ENCODE measurements at regions not wholly inside any gene's neighbourhood (a gene's known extent, or its start where the extent isn't known, plus 50 kb on each side); places are given as distances from the start of the nearest gene placed in this dataset.

- no peaks in the 10 kb centered on the region for H3K36me3 Mint-ChIP-seq (ENCODE audit: insufficient read depth in 2 of 2)
- H3K4me3 Mint-ChIP-seq = no peak overlapping the region
These were observed 318.6 kb downstream of the PLOD2 start for GRCh38 chr3:145842294-145842902.

GRCh38 chr3:145843561-145843960 is 317.4 kb downstream of the PLOD2 start:
- Mint-ChIP-seq H3K36me3 (ENCODE audit: insufficient read depth in 2 of 2) (no peaks in the 10 kb centered on the region), H3K4me3 (no peak overlapping the region), H3K9me3 (peaks cover 3 to 12% of the 10 kb centered on the region in 2 donors), H3K27ac (no peak overlapping the region), H3K4me1 (ENCODE audit: low read depth) (no peaks in the 10 kb centered on the region), H3K27me3 (ENCODE audit: low read depth) (no peaks in the 10 kb centered on the region)
- DNase-seq (no peak), ATAC-seq (replicated peaks in 1 of 2) (no peak)

More at GRCh38 chr3:145842294-145842902, 318.6 kb downstream of the PLOD2 start:
- no peak for ATAC-seq (replicated peaks in 1 of 2)
- peaks cover 3 to 12% of the 10 kb centered on the region in 2 donors for H3K9me3 Mint-ChIP-seq
- H3K27me3 Mint-ChIP-seq (ENCODE audit: low read depth) = no peaks in the 10 kb centered on the region
- no peak overlapping the region for H3K27ac Mint-ChIP-seq
- H3K4me1 Mint-ChIP-seq (ENCODE audit: low read depth) = no peaks in the 10 kb centered on the region
- DNase-seq = no peak

GRCh38 chr3:145849115-145849514 is 311.9 kb downstream of the PLOD2 start:
- Mint-ChIP-seq H3K36me3 (ENCODE audit: insufficient read depth in 2 of 2) (peaks cover 0 to 2% of the 10 kb centered on the region in 2 donors), H3K4me3 (no peak overlapping the region), H3K27me3 (ENCODE audit: low read depth) (no peaks in the 10 kb centered on the region), H3K4me1 (ENCODE audit: low read depth) (no peaks in the 10 kb centered on the region), H3K27ac (no peak overlapping the region), H3K9me3 (peaks cover 7% of the 10 kb centered on the region in 2 donors)
- DNase-seq = no peak
- ATAC-seq (replicated peaks in 1 of 2) = no peak

GRCh38 chr3:145854499-145854898 is 306.5 kb downstream of the PLOD2 start:
- Mint-ChIP-seq H3K4me3 (no peak overlapping the region), H3K36me3 (ENCODE audit: insufficient read depth in 2 of 2) (no peaks in the 10 kb centered on the region), H3K4me1 (ENCODE audit: low read depth) (no peaks in the 10 kb centered on the region), H3K9me3 (peaks cover 0 to 2% of the 10 kb centered on the region in 2 donors), H3K27ac (no peak overlapping the region), H3K27me3 (ENCODE audit: low read depth) (no peaks in the 10 kb centered on the region)
- ATAC-seq (replicated peaks in 1 of 2) = no peak
- no peak for DNase-seq

- no peak overlapping the region for H3K27ac Mint-ChIP-seq
These were observed 303.0 kb downstream of the PLOD2 start for GRCh38 chr3:145857956-145858355.

GRCh38 chr3:145864336-145864735 is 296.6 kb downstream of the PLOD2 start:
- Mint-ChIP-seq H3K4me1 (ENCODE audit: low read depth) (no peaks in the 10 kb centered on the region), H3K27ac (no peak overlapping the region), H3K9me3 (peaks cover 2 to 6% of the 10 kb centered on the region in 2 donors), H3K27me3 (ENCODE audit: low read depth) (no peaks in the 10 kb centered on the region), H3K4me3 (no peak overlapping the region), H3K36me3 (ENCODE audit: insufficient read depth in 2 of 2) (peaks cover 0 to 2% of the 10 kb centered on the region in 2 donors)
- ATAC-seq (replicated peaks in 1 of 2) (no peak), DNase-seq (no peak)

More at GRCh38 chr3:145857956-145858355, 303.0 kb downstream of the PLOD2 start:
- no peak for ATAC-seq (replicated peaks in 1 of 2)
- no peaks in the 10 kb centered on the region for H3K4me1 Mint-ChIP-seq (ENCODE audit: low read depth)
- no peaks in the 10 kb centered on the region for H3K27me3 Mint-ChIP-seq (ENCODE audit: low read depth)
- H3K9me3 Mint-ChIP-seq = peaks cover 2 to 4% of the 10 kb centered on the region in 2 donors
- no peak overlapping the region for H3K4me3 Mint-ChIP-seq
- H3K36me3 Mint-ChIP-seq (ENCODE audit: insufficient read depth in 2 of 2) = peaks cover 0 to 2% of the 10 kb centered on the region in 2 donors
- DNase-seq = no peak

- ATAC-seq (replicated peaks in 1 of 2) (no peak), DNase-seq (no peak)
- no peaks in the 10 kb centered on the region for H3K4me1 Mint-ChIP-seq (ENCODE audit: low read depth)
- peaks cover 0 to 3% of the 10 kb centered on the region in 2 donors for H3K9me3 Mint-ChIP-seq
- no peak overlapping the region for H3K27ac Mint-ChIP-seq
- no peaks in the 10 kb centered on the region for H3K36me3 Mint-ChIP-seq (ENCODE audit: insufficient read depth in 2 of 2)
- no peaks in the 10 kb centered on the region for H3K27me3 Mint-ChIP-seq (ENCODE audit: low read depth)
- H3K4me3 Mint-ChIP-seq = no peak overlapping the region
These were observed 295.5 kb downstream of the PLOD2 start for GRCh38 chr3:145865399-145866018.

GRCh38 chr3:145869958-145870357 is 291.0 kb downstream of the PLOD2 start:
- Mint-ChIP-seq H3K9me3 (peaks cover 0 to 6% of the 10 kb centered on the region in 2 donors), H3K27ac (no peak overlapping the region), H3K36me3 (ENCODE audit: insufficient read depth in 2 of 2) (no peaks in the 10 kb centered on the region), H3K4me3 (no peak overlapping the region), H3K27me3 (ENCODE audit: low read depth) (no peaks in the 10 kb centered on the region), H3K4me1 (ENCODE audit: low read depth) (no peaks in the 10 kb centered on the region)
- ATAC-seq (replicated peaks in 1 of 2) (no peak), DNase-seq (no peak)

GRCh38 chr3:145882436-145882835 is 278.5 kb downstream of the PLOD2 start:
- peaks cover 8 to 9% of the 10 kb centered on the region in 2 donors for H3K9me3 Mint-ChIP-seq
- H3K36me3 Mint-ChIP-seq (ENCODE audit: insufficient read depth in 2 of 2) = no peaks in the 10 kb centered on the region
- no peak overlapping the region for H3K4me3 Mint-ChIP-seq
- no peak overlapping the region for H3K27ac Mint-ChIP-seq
- ATAC-seq (replicated peaks in 1 of 2) = no peak
- H3K4me1 Mint-ChIP-seq (ENCODE audit: low read depth) = no peaks in the 10 kb centered on the region
- no peaks in the 10 kb centered on the region for H3K27me3 Mint-ChIP-seq (ENCODE audit: low read depth)
- no peak for DNase-seq

GRCh38 chr3:145889730-145890129 is 271.3 kb downstream of the PLOD2 start:
- no peak overlapping the region for H3K27ac Mint-ChIP-seq
- peaks cover 1 to 2% of the 10 kb centered on the region in 2 donors for H3K9me3 Mint-ChIP-seq
- DNase-seq = no peak
- no peaks in the 10 kb centered on the region for H3K4me1 Mint-ChIP-seq (ENCODE audit: low read depth)
- H3K27me3 Mint-ChIP-seq (ENCODE audit: low read depth) = no peaks in the 10 kb centered on the region
- H3K36me3 Mint-ChIP-seq (ENCODE audit: insufficient read depth in 2 of 2) = no peaks in the 10 kb centered on the region
- no peak for ATAC-seq (replicated peaks in 1 of 2)
- no peak overlapping the region for H3K4me3 Mint-ChIP-seq

GRCh38 chr3:145892869-145893268 is 268.1 kb downstream of the PLOD2 start:
- H3K4me3 Mint-ChIP-seq = no peak overlapping the region
- no peaks in the 10 kb centered on the region for H3K4me1 Mint-ChIP-seq (ENCODE audit: low read depth)
- peaks cover 1 to 2% of the 10 kb centered on the region in 2 donors for H3K9me3 Mint-ChIP-seq
- H3K36me3 Mint-ChIP-seq (ENCODE audit: insufficient read depth in 2 of 2) = no peaks in the 10 kb centered on the region
- H3K27me3 Mint-ChIP-seq (ENCODE audit: low read depth) = no peaks in the 10 kb centered on the region
- no peak for ATAC-seq (replicated peaks in 1 of 2)
- no peak for DNase-seq
- no peak overlapping the region for H3K27ac Mint-ChIP-seq

- no peak for DNase-seq
- H3K4me1 Mint-ChIP-seq (ENCODE audit: low read depth) = no peaks in the 10 kb centered on the region
- H3K4me3 Mint-ChIP-seq = no peak overlapping the region
- no peaks in the 10 kb centered on the region for H3K36me3 Mint-ChIP-seq (ENCODE audit: insufficient read depth in 2 of 2)
- H3K27ac Mint-ChIP-seq = no peak overlapping the region
- peaks cover 1 to 2% of the 10 kb centered on the region in 2 donors for H3K9me3 Mint-ChIP-seq
- ATAC-seq (replicated peaks in 1 of 2) = no peak
- H3K27me3 Mint-ChIP-seq (ENCODE audit: low read depth) = no peaks in the 10 kb centered on the region
These were observed 267.7 kb downstream of the PLOD2 start for GRCh38 chr3:145893331-145893730.

- Mint-ChIP-seq H3K27ac (no peak overlapping the region), H3K4me3 (no peak overlapping the region), H3K4me1 (ENCODE audit: low read depth) (no peaks in the 10 kb centered on the region), H3K9me3 (peaks cover 2 to 6% of the 10 kb centered on the region in 2 donors), H3K36me3 (ENCODE audit: insufficient read depth in 2 of 2) (no peaks in the 10 kb centered on the region), H3K27me3 (ENCODE audit: low read depth) (no peaks in the 10 kb centered on the region)
- DNase-seq (no peak), ATAC-seq (replicated peaks in 1 of 2) (no peak)
These were observed 262.5 kb downstream of the PLOD2 start for GRCh38 chr3:145898487-145898886.

- Mint-ChIP-seq H3K36me3 (ENCODE audit: insufficient read depth in 2 of 2) (no peaks in the 10 kb centered on the region), H3K27ac (no peak overlapping the region), H3K4me1 (ENCODE audit: low read depth) (no peaks in the 10 kb centered on the region), H3K9me3 (peaks cover 0 to 4% of the 10 kb centered on the region in 2 donors), H3K4me3 (no peak overlapping the region), H3K27me3 (ENCODE audit: low read depth) (no peaks in the 10 kb centered on the region)
- no peak for DNase-seq
- ATAC-seq (replicated peaks in 1 of 2) = no peak
These were observed 261.7 kb downstream of the PLOD2 start for GRCh38 chr3:145899241-145899640.

Measured in activated T-cell treated with anti-CD3 and anti-CD28 coated beads, Interleukin-2, amount 50 U/mL, for 72 hours (primary cell).